Caco-2 (cell line): ENCODE measurements at regions not wholly inside any gene's neighbourhood (a gene's known extent, or its start where the extent isn't known, plus 50 kb on each side); places are given as distances from the start of the nearest gene placed in this dataset.

Experiments used
- BruUV-seq: library from RNA; stranded (reverse); fragments of 400-500 nt; replicated peaks from 2 replicates; lab custom pipeline; 2021; lab: Mats Ljungman, UMichigan
- CTCF ChIA-PET: fragments of 300-600 bp; sonication (Branson Sonifier 250); formaldehyde crosslinking; loops from one replicate; lab custom pipeline; 2022; ENCODE audit warnings: antibody characterized with exemption; lab: Charles Lee
- POLR2A ChIA-PET: fragments of 300-600 bp; sonication (Branson Sonifier 250); formaldehyde crosslinking; loops from one replicate; lab custom pipeline; 2022; ENCODE audit warnings: antibody characterized with exemption; lab: Charles Lee
- DNase-seq, 2 experiments: peaks; one replicate each; pipeline versions ENCODE4 v3.0.0 to v3.0.0-alpha.2; 2020 to 2022
- H3K27me3 ChIP-seq: replicated peaks from 2 replicates; pipeline ENCODE4 v1.6.0; 2011; ENCODE audit warnings: low read length; ENCODE audit not compliant: control insufficient read depth, insufficient read depth
- H3K36me3 ChIP-seq: 2 replicates; pipeline ENCODE4 v1.5.1; 2011; ENCODE audit warnings: low read length; ENCODE audit not compliant: control insufficient read depth, insufficient read depth
- H3K4me1 ChIP-seq: fragments of 250-450 bp; sonication (Bioruptor Pico); 2 replicates; pipeline ENCODE4 v1.5.1; 2020; ENCODE audit warnings: mild to moderate bottlenecking
- H3K4me3 ChIP-seq: 2 replicates; pipeline ENCODE4 v1.5.1; 2011; ENCODE audit warnings: low read depth, mild to moderate bottlenecking, control low read depth, low read length
- H3K9me3 ChIP-seq: fragments of 250-450 bp; sonication (Bioruptor Pico); 2 replicates; pipeline ENCODE4 v1.5.1; 2020; ENCODE audit warnings: mild to moderate bottlenecking, moderate library complexity
- H3K27ac Mint-ChIP-seq: one replicate; pipeline ENCODE4 v1.8.0; 2022; ENCODE audit warnings: mixed read lengths; ENCODE audit not compliant: unreplicated experiment
- H3K27me3 Mint-ChIP-seq: one replicate; pipeline ENCODE4 v1.8.0; 2022; ENCODE audit warnings: mixed read lengths; ENCODE audit not compliant: insufficient read depth, unreplicated experiment
- H3K36me3 Mint-ChIP-seq: one replicate; pipeline ENCODE4 v1.8.0; 2022; ENCODE audit warnings: mild to moderate bottlenecking, mixed read lengths; ENCODE audit not compliant: insufficient read depth, unreplicated experiment
- H3K4me1 Mint-ChIP-seq: one replicate; pipeline ENCODE4 v1.8.0; 2022; ENCODE audit warnings: low read depth, mixed read lengths; ENCODE audit not compliant: unreplicated experiment
- H3K4me3 Mint-ChIP-seq: one replicate; pipeline ENCODE4 v1.8.0; 2022; ENCODE audit warnings: mild to moderate bottlenecking, moderate library complexity, mixed read lengths; ENCODE audit not compliant: unreplicated experiment
- H3K9me3 Mint-ChIP-seq: one replicate; pipeline ENCODE4 v1.8.0; 2022; ENCODE audit warnings: mixed read lengths; ENCODE audit not compliant: unreplicated experiment
- intact Hi-C: fragments of 100-400 bp; cut with micrococcal nuclease; formaldehyde crosslinking; loops from one replicate; pipeline ENCODE4 v1.10.0; 2022; ENCODE audit not compliant: unreplicated experiment
- TF ChIP-seq, protein P1 (sequence below), 2 experiments: fragments of 200-600 bp in 1 of 2; IDR thresholded peaks; 1 replicate in 1 of 2; 2 replicates in 1 of 2; pipeline versions ENCODE4 v1.5.1 to v1.8.0; 2011 to 2022; ENCODE audit warnings: antibody characterized with exemption in 1 of 2, control low read depth in 1 of 2, inconsistent platforms in 1 of 2, low read depth in 1 of 2, low read length in 1 of 2, mild to moderate bottlenecking in 1 of 2, moderate library complexity in 1 of 2; ENCODE audit not compliant: insufficient read depth in 1 of 2, severe bottlenecking in 1 of 2, unreplicated experiment in 1 of 2

DNA sequence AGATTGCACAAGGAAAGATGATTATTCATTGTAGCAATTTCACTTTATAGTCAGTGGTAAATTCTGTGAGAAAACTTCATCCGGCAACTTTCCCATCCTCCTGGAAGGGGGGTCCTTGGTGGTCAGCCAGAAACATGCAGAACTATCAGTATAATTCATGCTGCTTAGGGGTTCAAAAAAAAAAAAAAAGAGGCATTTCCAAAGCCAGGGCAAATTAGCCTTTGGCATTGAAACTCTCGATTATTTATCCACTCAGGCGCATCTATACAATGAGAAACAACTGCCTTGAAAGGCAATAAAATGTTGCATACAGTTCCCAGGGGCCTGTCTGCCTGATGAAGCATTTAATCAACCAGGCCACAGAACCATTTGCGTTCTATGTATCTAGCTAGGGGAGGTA is 263.3 kb downstream of the TMEM167A start:
- no peaks in the 10 kb centered on the region for H3K4me1 Mint-ChIP-seq
- no peaks in the 10 kb centered on the region for H3K27me3 Mint-ChIP-seq
- H3K4me3 ChIP-seq = no peak overlapping the region
- ChIA-PET CTCF (no interaction called here), POLR2A (no interaction called here)
- H3K4me3 Mint-ChIP-seq = no peak overlapping the region
- H3K9me3 ChIP-seq = no peaks in the 10 kb centered on the region
- H3K36me3 ChIP-seq = no peaks in the 10 kb centered on the region
- TF ChIP-seq, protein P1, sequence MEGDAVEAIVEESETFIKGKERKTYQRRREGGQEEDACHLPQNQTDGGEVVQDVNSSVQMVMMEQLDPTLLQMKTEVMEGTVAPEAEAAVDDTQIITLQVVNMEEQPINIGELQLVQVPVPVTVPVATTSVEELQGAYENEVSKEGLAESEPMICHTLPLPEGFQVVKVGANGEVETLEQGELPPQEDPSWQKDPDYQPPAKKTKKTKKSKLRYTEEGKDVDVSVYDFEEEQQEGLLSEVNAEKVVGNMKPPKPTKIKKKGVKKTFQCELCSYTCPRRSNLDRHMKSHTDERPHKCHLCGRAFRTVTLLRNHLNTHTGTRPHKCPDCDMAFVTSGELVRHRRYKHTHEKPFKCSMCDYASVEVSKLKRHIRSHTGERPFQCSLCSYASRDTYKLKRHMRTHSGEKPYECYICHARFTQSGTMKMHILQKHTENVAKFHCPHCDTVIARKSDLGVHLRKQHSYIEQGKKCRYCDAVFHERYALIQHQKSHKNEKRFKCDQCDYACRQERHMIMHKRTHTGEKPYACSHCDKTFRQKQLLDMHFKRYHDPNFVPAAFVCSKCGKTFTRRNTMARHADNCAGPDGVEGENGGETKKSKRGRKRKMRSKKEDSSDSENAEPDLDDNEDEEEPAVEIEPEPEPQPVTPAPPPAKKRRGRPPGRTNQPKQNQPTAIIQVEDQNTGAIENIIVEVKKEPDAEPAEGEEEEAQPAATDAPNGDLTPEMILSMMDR (IDR thresholded peaks at IDR 0.05; ENCODE audit: insufficient read depth in 1 of 2, low read depth in 1 of 2, low read length in 1 of 2, severe bottlenecking in 1 of 2, unreplicated experiment in 1 of 2) = no peak
- H3K36me3 Mint-ChIP-seq = no peaks in the 10 kb centered on the region
- no peak overlapping the region for H3K27ac Mint-ChIP-seq
- BruUV-seq = no TSS peak
- no peaks in the 10 kb centered on the region for H3K9me3 Mint-ChIP-seq
- intact Hi-C loops = no loop called here
- DNase-seq = no peak
- no peaks in the 10 kb centered on the region for H3K27me3 ChIP-seq
- H3K4me1 ChIP-seq = no peaks in the 10 kb centered on the region

DNA sequence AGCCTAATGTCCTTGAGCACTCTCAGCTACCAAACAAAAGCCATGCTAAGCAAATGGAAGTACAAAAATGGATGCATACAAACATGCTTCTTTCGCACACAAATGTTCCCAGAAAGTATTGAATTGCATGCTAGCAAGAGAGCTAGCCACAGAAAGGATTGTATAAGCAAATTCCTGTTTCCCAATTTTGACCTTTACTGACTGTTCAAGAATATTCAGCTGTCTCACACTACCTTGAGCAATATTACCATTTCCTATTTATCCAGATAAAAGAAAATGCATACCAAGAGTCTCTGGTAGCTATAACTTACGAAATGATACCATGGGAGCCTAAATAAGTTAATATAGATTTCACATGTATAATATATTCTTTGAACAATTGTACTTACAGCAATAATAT is 264.6 kb downstream of the TMEM167A start:
- no TSS peak for BruUV-seq
- no peak overlapping the region for H3K4me3 Mint-ChIP-seq
- POLR2A ChIA-PET = no interaction called here

GRCh38 chr5:82811490-82811889 is 265.7 kb downstream of the TMEM167A start:
- no TSS peak for BruUV-seq
- Histone ChIP-seq H3K4me3 (no peak overlapping the region), H3K4me1 (no peaks in the 10 kb centered on the region), H3K9me3 (no peaks in the 10 kb centered on the region), H3K36me3 (no peaks in the 10 kb centered on the region), H3K27me3 (no peaks in the 10 kb centered on the region)
- TF ChIP-seq, protein P1 (IDR thresholded peaks at IDR 0.05; ENCODE audit: insufficient read depth in 1 of 2, low read depth in 1 of 2, low read length in 1 of 2, severe bottlenecking in 1 of 2, unreplicated experiment in 1 of 2) = no peak
- Mint-ChIP-seq H3K4me1 (no peaks in the 10 kb centered on the region), H3K27ac (no peak overlapping the region), H3K36me3 (no peaks in the 10 kb centered on the region), H3K9me3 (no peaks in the 10 kb centered on the region), H3K27me3 (no peaks in the 10 kb centered on the region), H3K4me3 (no peak overlapping the region)
- intact Hi-C loops = no loop called here
- no peak for DNase-seq
- ChIA-PET CTCF (no interaction called here), POLR2A (no interaction called here)

More for the DNA sequence above, 264.6 kb downstream of the TMEM167A start:
- CTCF ChIA-PET = no interaction called here
- TF ChIP-seq, protein P1 (IDR thresholded peaks at IDR 0.05; ENCODE audit: insufficient read depth in 1 of 2, low read depth in 1 of 2, low read length in 1 of 2, severe bottlenecking in 1 of 2, unreplicated experiment in 1 of 2) = no peak
- H3K27ac Mint-ChIP-seq = no peak overlapping the region
- no peak overlapping the region for H3K4me3 ChIP-seq
- intact Hi-C loops = no loop called here
- H3K27me3 Mint-ChIP-seq = no peaks in the 10 kb centered on the region
- no peaks in the 10 kb centered on the region for H3K9me3 Mint-ChIP-seq
- no peaks in the 10 kb centered on the region for H3K9me3 ChIP-seq
- no peaks in the 10 kb centered on the region for H3K36me3 Mint-ChIP-seq
- no peaks in the 10 kb centered on the region for H3K27me3 ChIP-seq
- H3K4me1 ChIP-seq = no peaks in the 10 kb centered on the region
- no peaks in the 10 kb centered on the region for H3K36me3 ChIP-seq
- no peaks in the 10 kb centered on the region for H3K4me1 Mint-ChIP-seq
- DNase-seq = no peak
